ENCODE measurements at regions not wholly inside any gene's neighbourhood (a gene's known extent, or its start where the extent isn't known, plus 50 kb on each side); places are given as distances from the start of the nearest gene placed in this dataset.
A peak's percentile ranks its signal among the peaks of the same experiment; 100 is the strongest.

DNA sequence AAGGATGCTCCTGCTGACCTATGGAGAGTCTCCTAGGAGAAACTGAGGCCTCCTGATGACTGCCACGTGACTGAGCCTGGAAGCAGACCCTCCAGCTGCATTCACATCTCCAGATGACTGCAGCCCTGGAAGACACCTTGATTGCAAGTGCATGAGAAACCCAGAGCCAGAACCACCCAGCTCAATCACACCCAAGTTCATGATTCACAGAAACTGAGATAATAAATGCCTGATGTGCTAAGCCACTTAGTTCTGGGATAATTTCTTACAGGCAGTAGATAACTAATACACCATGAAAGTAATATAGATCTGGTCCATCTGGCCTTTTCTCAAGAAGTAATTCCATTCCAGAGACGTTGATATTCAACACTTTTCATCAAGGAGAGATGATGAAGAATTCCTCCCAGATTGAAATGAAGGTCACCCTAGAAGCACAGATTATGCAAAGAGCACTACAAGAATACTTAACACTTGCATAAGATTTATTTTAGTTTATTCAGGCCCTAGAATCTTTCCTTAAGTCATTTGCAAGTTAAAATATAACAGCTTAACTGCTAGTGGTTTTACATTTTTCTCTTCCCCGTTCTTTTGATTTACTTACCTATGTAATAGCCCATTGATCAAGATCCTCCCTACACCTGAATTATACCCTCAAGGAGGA lies 208.2 kb upstream of the INHBA start:
- DNase-seq: no peak

- DNase-seq: no peak
These were observed 204.6 kb upstream of the INHBA start for GRCh38 chr7:41907444-41907843.

DNA sequence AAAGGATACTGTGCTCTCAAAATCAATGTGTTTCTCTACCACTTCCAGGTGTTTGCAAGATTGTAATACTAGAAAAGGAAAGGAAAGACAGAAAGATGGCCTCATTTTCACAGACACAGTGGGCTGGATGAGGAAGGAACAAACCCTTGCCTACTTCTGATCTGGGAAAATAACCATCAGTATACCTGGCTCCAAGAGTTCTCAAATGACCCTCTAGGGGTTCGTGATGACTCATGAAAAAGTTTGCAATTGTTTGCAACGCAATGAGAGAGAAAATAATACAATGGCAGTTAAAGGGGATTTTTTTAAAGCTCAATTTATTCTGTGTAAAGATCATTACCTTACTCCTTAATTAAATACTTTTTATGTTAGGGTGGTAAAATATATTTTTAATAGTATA lies 197.6 kb upstream of the INHBA start:
- DNase-seq: no peak

- DNase-seq: no peak
These were observed 197.0 kb upstream of the INHBA start for GRCh38 chr7:41899823-41900433.

- DNase-seq: no peak
These were observed 190.8 kb upstream of the INHBA start for GRCh38 chr7:41893656-41894055.

DNA sequence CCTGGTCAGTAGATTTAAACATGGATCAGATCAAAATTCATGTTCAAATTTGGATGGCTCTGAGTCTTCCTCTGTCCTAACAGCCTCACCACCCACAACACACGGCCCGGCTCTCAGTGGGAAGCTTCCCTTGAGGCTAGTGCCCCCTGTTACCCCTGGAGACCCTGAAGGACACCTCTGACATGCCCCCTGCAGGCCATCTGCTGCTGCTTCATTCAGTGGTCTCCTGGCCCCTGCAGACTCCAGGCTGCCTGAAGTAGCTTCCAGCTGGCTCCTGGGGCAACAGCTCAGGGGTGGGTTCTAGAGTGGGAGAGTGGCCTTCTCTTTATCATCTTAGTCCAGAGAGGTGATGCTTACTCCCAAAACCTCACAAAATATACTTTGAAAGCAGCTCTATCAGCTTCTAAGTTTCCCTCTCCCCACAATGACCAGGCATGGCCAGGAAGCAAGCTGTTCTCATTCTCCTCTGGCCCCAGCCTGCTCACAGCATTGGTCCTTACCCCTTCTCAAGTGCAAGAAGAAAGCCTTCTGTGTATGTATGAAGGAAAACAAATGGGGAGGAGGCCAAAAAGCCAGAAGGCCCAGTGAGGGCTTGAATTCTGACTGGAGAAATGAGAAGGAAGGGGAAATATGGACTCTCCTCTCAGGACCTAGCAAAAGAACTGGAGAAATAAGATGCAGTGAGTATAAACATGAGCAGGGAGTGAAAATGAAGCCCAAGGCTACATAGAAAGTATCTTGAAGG lies 189.6 kb upstream of the INHBA start:
- no peak for DNase-seq

DNA sequence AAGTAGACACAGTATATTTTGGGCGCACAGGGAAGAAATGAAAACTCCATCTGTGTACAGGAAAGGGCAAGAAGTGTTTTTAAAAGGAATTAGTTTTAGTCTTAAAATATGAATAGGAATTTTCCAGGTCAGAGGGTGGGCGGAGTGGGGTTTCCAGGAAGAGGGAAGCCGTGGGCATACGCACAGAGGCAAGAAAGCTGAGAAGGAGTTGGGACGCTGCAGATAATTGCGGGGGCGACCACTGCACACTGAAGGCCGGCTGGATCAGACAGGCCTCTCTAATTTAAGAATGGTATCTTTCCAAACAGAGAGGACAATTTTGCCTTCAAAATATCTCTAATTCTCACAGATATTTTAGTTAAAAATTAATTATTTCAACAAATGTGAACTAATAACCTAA lies 189.1 kb upstream of the INHBA start:
- no peak for DNase-seq

GRCh38 chr7:41890631-41891274 lies 187.9 kb upstream of the INHBA start:
- DNase-seq: no peak

- DNase-seq: no peak
These were observed 186.6 kb upstream of the INHBA start for GRCh38 chr7:41889472-41889871.

- no peak for DNase-seq
These were observed 186.2 kb upstream of the INHBA start for GRCh38 chr7:41889040-41889439.

- no peak for DNase-seq
These were observed 184.5 kb upstream of the INHBA start for GRCh38 chr7:41887416-41887815.

GRCh38 chr7:41886901-41887311 lies 184.0 kb upstream of the INHBA start:
- peak; percentile 93 for DNase-seq

DNA sequence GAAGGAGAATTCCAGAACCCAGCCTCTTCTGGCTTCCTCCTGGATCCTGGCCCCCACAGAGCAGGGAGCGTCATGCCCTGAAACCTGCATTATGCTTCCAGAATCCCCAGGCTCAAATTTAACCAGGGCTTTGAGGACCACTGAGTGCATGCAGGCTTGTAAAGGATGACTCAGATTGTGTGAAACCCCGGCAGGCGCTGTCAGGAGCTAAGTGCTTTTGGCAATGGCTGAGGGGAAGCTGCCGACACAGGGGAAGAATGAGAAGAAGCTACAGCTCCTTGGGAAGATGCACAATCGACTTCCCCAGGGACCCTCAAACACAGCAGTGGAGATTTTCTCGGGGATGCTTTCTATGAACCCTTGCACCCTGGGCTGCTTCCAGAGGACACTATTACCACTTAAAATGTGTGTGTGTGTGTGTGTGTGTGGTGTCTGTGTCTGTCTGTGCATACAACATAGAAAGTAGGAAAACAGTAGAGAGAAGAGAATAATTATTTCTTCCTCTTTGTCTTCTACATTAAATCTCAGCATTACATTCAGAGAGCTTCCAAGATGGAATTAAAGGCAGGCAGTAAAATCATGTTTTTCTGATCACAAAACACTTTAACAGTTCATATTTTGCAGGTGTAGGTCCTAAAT lies 183.5 kb upstream of the INHBA start:
- peak; percentile 65 for DNase-seq

GRCh38 chr7:41885748-41886147 lies 182.9 kb upstream of the INHBA start:
- DNase-seq: no peak

- no peak for DNase-seq
These were observed 182.2 kb upstream of the INHBA start for GRCh38 chr7:41885078-41885477.

- no peak for DNase-seq
These were observed 180.0 kb upstream of the INHBA start for GRCh38 chr7:41882745-41883420.

DNA sequence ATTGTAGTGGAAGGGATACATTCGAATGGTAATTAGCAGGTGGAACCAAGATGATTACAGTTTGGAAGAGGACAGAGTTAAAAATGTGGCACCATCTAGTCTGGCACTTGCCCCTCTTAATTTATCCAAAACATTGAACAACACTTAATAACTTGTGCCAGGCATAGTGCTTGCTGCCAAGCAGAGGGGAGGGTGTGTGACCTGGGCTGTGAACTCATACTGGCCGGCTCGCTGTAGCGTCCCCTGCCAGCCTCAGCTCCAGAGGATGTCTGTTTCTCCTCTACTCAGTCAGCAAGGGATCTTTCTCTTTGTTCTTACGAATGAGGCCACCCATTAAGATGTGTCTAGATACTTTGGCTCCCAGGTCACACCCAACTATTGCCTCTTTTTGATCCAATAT lies 179.4 kb upstream of the INHBA start:
- DNase-seq: no peak

DNA sequence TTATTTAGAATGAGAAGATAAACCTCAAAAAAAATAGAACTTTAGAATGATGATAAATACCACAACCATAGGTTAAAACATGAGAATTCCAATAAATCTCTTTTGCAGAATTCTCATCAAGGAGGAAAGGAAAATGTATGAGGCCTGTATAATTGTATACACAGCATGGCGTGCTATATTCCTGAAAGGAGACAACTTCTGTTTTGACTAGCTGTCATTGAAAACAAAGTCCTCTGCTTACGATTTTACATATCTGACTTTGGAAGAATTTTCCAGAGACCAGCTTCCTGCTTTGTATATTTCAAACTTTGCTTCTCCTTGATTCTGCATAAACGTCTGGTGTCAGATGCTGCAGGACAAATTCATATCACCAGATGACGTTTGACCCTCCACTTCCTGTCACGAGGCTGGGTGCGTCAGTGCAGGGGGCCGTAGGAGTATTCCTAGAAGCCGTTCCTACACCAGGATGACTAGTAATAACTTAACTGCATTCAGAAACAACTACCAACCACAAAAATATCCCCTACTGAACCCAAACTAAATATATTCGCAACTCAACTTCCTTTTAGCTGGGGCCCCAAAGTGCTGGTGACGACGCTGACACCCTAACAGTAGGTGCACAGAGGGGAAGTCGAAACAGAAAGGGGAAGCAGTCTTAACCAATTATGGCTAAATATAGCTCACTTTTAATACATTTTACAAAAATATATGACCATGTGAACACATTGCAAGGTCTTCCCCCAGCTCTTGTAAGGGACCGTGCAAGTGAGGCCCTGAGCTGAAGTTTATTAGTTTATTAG lies 178.6 kb upstream of the INHBA start:
- DNase-seq: no peak

DNA sequence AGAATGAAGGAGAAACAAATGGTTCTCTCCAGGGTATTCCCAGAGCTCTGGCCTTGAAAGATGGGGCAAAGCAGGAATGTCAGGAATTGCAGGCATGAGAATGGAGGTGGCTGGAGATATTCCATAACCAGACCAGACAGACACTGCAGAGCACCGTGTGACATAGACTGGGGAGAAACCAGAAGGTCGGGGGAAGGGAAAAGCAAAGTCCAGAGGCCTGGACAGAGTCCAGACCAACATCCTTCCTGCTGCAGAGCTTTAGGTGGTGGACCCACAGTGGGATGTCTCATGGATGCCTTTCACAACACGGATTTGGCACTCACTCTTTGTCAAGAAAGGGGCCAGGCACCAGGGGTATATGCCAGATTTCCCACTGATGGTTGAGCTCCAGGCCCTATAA lies 177.2 kb upstream of the INHBA start:
- no peak for DNase-seq

DNA sequence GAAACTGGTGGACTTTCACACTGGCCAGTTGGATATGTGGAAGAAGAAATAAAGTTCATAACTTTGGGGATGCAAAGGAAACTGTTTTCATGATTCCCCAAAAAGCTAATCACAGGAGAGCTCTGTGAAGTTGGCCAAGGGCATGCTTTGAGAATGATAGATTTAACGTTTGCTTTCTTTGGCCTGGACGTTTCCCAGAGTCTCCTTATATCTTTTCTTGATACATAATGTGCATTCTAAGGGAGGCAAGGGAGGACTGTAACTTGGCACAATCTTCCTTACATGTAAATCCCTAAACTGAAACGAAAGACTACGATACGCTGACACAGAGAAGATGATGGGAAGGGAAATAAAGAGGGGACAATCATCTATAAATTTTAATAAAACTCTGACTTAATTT lies 176.5 kb upstream of the INHBA start:
- DNase-seq: no peak
